ENCODE measurements at regions not wholly inside any gene's neighbourhood (a gene's known extent, or its start where the extent isn't known, plus 50 kb on each side); places are given as distances from the start of the nearest gene placed in this dataset.

GRCh38 chr10:65534771-65535170 is 1391.1 kb upstream of the LRRTM3 start:
- TF ChIP-seq EZH2 (IDR thresholded peaks at IDR 0.05; ENCODE audit: borderline replicate concordance, low read length) (no peak), CTCF (IDR thresholded peaks at IDR 0.05; ENCODE audit: low read length) (no peak)
